ENCODE measurements at regions not wholly inside any gene's neighbourhood (a gene's known extent, or its start where the extent isn't known, plus 50 kb on each side); places are given as distances from the start of the nearest gene placed in this dataset.

DNA sequence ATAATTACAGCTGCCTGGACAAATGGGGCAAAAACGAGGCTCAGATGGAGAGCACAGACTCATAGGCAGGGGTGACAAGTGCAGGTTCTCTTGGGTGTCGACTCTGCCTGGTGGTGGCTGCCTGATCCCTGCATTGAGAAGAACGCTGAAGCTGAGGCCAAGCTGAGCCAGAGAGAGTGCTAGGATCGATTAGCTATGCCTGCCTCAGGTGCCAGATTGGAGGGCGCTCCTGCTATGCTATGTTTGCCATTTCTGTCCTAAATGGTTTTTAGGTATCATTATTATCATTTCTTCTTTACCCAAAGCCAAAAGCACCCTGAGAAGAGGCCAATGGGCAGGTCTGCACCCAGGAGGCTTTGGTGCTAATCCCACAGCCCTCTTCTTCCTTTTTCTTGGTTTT lies 53.9 kb upstream of the SLC6A11 start:
- peaks cover 3% of the 10 kb centered on the region for H3K4me1 Mint-ChIP-seq (ENCODE audit: unreplicated experiment)
- no peak for DNase-seq (ENCODE audit: low spot score)
- H3K27me3 Mint-ChIP-seq (ENCODE audit: unreplicated experiment): peaks cover 1% of the 10 kb centered on the region
- no peaks in the 10 kb centered on the region for H3K9me3 Mint-ChIP-seq (ENCODE audit: unreplicated experiment)
- H3K4me3 Mint-ChIP-seq (ENCODE audit: unreplicated experiment): no peak overlapping the region
- TF ChIP-seq, protein P1, sequence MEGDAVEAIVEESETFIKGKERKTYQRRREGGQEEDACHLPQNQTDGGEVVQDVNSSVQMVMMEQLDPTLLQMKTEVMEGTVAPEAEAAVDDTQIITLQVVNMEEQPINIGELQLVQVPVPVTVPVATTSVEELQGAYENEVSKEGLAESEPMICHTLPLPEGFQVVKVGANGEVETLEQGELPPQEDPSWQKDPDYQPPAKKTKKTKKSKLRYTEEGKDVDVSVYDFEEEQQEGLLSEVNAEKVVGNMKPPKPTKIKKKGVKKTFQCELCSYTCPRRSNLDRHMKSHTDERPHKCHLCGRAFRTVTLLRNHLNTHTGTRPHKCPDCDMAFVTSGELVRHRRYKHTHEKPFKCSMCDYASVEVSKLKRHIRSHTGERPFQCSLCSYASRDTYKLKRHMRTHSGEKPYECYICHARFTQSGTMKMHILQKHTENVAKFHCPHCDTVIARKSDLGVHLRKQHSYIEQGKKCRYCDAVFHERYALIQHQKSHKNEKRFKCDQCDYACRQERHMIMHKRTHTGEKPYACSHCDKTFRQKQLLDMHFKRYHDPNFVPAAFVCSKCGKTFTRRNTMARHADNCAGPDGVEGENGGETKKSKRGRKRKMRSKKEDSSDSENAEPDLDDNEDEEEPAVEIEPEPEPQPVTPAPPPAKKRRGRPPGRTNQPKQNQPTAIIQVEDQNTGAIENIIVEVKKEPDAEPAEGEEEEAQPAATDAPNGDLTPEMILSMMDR (IDR thresholded peaks at IDR 0.05; ENCODE audit: unreplicated experiment): no peak
- H3K36me3 Mint-ChIP-seq (ENCODE audit: low read depth, unreplicated experiment): no peaks in the 10 kb centered on the region
- H3K27ac Mint-ChIP-seq (ENCODE audit: unreplicated experiment): no peak overlapping the region

DNA sequence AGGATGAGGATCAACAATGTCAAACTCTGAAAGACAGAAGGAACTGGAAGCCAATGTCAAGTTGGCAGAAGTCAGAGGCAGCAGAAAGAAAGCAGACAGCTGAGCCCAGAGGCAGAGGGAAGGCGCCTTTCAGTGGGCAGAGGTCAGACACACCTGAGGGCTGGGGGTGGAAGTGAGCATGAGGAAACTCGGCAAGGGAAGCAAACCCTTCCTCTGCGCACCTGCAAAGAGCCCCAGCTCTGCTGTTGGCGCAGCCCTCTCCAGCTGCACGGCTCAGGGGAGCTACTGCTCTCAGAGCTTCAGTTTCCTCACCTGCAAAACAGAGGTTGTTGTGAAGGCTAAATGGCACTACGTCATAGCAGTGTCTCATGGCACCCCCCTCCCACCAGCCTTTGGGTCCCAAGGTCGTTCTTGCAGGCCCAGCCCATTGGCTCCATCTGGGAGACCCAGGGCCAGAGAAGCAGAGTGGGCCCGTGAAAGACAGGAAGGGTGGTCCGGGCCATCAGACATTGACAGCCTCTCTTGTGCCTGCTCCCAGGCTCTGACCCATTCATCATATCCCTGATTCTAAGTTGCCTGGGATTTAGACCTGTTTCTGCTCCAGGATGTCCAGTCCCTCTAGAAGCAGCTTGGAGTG lies 53.3 kb upstream of the SLC6A11 start:
- H3K4me1 Mint-ChIP-seq (ENCODE audit: unreplicated experiment): peaks cover 3% of the 10 kb centered on the region
- H3K9me3 Mint-ChIP-seq (ENCODE audit: unreplicated experiment): no peaks in the 10 kb centered on the region
- H3K27ac Mint-ChIP-seq (ENCODE audit: unreplicated experiment): no peak overlapping the region
- H3K27me3 Mint-ChIP-seq (ENCODE audit: unreplicated experiment): peaks cover 1% of the 10 kb centered on the region
- DNase-seq (ENCODE audit: low spot score): no peak
- no peaks in the 10 kb centered on the region for H3K36me3 Mint-ChIP-seq (ENCODE audit: low read depth, unreplicated experiment)
- no peak overlapping the region for H3K4me3 Mint-ChIP-seq (ENCODE audit: unreplicated experiment)
- TF ChIP-seq, protein P1 (IDR thresholded peaks at IDR 0.05; ENCODE audit: unreplicated experiment): no peak

DNA sequence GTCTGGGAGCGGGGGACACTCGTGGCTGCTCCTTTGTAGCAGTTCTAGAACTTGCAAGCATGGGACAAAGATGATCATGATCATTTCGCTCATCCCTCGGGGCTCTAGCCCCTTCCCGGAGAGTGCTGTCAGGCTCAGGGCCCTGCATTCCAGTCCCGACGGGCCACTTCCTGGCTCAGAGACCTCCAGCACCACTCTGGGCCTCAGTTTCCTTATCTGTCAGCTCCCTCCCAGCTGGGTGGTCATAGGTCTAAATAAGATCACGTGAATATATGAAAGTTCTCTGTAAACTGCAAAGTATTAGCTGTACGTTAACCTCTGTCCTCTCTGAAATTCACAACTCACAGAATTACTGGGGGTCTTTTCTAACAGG lies 52.8 kb upstream of the SLC6A11 start:
- Mint-ChIP-seq H3K4me3 (ENCODE audit: unreplicated experiment) (no peak overlapping the region), H3K27me3 (ENCODE audit: unreplicated experiment) (peaks cover 1% of the 10 kb centered on the region), H3K4me1 (ENCODE audit: unreplicated experiment) (peaks cover 3% of the 10 kb centered on the region), H3K9me3 (ENCODE audit: unreplicated experiment) (no peaks in the 10 kb centered on the region), H3K36me3 (ENCODE audit: low read depth, unreplicated experiment) (no peaks in the 10 kb centered on the region), H3K27ac (ENCODE audit: unreplicated experiment) (no peak overlapping the region)
- TF ChIP-seq, protein P1 (IDR thresholded peaks at IDR 0.05; ENCODE audit: unreplicated experiment): no peak
- DNase-seq (ENCODE audit: low spot score): no peak

DNA sequence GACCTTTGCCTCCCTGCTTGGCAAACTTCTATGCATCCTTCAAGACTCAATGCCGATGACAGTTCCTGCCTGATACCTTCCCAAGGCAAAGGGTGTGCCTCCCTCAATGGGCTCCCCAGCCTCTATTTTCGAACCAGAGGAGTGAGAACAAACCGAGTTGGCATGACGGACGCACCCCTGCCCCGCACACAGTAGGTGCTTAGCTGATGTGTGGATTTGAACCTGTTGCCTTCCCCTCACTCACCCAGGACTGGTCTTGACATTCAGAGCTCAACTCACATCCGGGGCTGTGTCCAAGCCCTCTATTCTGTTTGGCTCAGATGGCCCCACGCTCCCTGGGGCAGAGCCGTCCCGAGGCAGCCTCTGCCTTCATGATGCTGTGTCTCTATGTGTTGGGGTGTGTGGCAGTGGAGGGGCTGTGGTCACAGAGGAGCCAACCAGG lies 52.2 kb upstream of the SLC6A11 start:
- Mint-ChIP-seq H3K4me1 (ENCODE audit: unreplicated experiment) (peaks cover under 1% of the 10 kb centered on the region), H3K4me3 (ENCODE audit: unreplicated experiment) (no peak overlapping the region), H3K36me3 (ENCODE audit: low read depth, unreplicated experiment) (no peaks in the 10 kb centered on the region), H3K9me3 (ENCODE audit: unreplicated experiment) (no peaks in the 10 kb centered on the region), H3K27ac (ENCODE audit: unreplicated experiment) (no peak overlapping the region), H3K27me3 (ENCODE audit: unreplicated experiment) (peaks cover 1% of the 10 kb centered on the region)
- no peak for DNase-seq (ENCODE audit: low spot score)
- TF ChIP-seq, protein P1 (IDR thresholded peaks at IDR 0.05; ENCODE audit: unreplicated experiment): no peak

DNA sequence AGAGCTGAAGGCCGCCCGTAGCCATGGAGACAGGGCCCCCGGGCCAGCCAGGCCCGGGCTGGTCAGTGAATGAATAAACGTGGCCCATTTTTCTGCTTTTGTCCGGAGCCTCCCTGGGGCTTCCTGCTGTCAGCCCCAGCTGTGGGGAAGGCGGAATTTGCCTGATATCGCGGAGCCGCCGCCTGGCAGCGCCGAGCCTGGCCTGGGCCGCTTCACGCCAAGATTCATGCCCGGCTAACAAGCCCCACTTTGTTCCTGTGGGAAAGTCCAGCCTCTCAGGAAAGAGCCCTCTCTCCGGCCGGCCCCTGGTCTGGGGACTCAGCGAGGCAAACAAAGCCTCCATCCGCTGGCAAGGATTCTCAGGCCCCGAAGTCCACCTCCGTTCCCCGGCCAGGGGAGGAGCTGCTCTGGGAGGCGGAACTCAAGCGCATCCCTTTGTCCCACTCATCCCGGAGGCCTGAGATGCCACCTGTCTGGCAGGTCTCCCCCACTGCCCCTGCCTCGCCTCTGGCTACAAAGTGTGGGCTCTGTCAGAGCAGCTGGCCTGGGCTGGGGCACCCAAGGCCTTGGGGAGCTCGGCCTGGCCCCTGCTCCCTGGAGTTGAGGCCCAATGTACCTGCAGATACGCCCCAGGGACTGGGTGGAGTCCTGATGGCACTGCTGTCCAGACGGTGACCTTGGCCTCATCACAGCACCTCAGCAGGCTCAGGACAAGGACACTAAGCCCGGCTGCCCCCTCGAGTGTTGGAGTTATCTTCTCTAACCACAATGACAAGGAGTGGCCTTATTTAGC lies 51.6 kb upstream of the SLC6A11 start:
- Mint-ChIP-seq H3K36me3 (ENCODE audit: low read depth, unreplicated experiment) (no peaks in the 10 kb centered on the region), H3K4me1 (ENCODE audit: unreplicated experiment) (no peaks in the 10 kb centered on the region), H3K27me3 (ENCODE audit: unreplicated experiment) (peaks cover 1% of the 10 kb centered on the region), H3K4me3 (ENCODE audit: unreplicated experiment) (no peak overlapping the region), H3K9me3 (ENCODE audit: unreplicated experiment) (no peaks in the 10 kb centered on the region), H3K27ac (ENCODE audit: unreplicated experiment) (no peak overlapping the region)
- TF ChIP-seq, protein P1 (IDR thresholded peaks at IDR 0.05; ENCODE audit: unreplicated experiment): no peak
- peak; percentile 19 for DNase-seq (ENCODE audit: low spot score)

Data from endothelial cell (in vitro differentiated cells).